ENCODE measurements at regions not wholly inside any gene's neighbourhood (a gene's known extent, or its start where the extent isn't known, plus 50 kb on each side); places are given as distances from the start of the nearest gene placed in this dataset.
A peak's percentile ranks its signal among the peaks of the same experiment; 100 is the strongest.
"Not testable (repeated sequence)": the region's sequence is repeated elsewhere in the genome, so short reads cannot be mapped to it uniquely, and the experiment has no call there.

DNA sequence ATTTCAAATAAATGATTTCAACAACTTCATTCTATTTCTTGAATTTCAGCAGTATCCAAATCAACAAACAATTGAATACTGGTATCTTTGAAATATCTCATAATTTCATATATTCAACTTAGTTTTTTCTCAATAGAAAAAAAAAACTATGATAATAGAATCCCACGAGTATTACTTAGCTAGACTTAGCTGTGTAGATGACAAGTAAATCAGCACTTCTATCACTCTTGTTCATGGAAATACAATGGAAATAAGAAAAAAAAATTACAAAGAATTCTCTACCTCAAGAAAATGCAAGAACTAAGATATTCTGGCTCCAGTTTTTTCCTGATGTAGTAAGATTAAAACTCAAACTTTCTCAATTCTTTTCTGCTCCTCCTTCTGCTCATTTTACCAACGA is 256.2 kb upstream of the KYNU start:
- DNase-seq = no peak

- no peak for DNase-seq
Observed at GRCh38 chr2:142617461-142617860, 260.0 kb upstream of the KYNU start.

DNA sequence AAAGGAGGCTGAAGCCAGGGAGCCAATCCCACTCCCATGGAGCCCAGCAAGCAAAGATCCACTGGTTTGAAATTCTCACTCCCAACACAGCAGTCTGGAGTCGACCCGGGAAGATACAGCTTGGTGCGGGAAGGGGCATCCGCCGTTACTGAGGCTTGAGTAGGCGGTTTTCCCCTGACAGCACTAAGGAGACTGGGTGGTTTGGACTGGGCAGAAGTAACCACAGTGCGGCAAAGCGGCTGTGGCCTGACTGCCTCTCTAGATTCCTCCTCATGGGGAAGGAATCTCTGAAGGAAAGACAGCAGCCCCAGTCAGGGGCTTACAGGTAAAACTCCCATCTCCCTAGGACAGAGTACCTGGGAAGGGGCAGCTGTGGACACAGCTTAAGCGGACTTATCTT is 261.6 kb upstream of the KYNU start:
- DNase-seq = no peak

DNA sequence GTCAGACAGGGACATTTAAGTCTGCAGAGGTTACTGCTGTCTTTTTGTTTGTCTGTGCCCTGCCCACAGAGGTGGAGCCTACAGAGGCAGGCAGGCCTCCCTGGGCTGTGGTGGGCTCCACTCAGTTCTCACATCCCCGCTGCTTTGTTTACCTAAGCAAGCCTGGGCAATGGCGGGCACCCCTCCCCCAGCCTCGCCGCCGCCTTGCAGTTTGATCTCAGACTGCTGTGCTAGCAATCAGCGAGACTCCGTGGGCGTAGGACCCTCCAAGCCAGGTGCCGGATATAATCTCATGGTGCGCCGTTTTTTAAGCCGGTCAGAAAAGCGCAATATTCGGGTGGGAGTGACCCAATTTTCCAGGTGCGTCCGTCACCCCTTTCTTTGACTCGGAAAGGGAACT is 264.3 kb upstream of the KYNU start:
- DNase-seq = not testable (repeated sequence)

DNA sequence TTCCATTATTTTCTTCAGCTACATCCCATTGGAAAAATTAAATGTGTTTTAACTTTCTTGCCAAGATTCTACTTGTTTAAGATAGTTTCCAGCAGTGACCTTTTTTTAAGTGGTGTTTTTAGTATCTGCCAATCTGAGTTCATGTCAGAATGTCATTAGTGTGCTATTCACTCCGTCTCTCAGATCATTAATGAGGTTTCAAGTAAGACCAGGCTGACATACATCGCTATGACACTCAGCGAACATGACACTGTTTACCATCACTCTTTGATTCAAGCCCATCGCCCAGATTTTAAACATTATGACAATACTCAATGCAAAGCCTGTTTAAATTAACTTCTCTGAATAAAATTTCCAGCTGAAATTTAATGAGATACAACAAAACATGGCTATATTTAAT is 272.0 kb upstream of the KYNU start:
- no peak for DNase-seq

DNA sequence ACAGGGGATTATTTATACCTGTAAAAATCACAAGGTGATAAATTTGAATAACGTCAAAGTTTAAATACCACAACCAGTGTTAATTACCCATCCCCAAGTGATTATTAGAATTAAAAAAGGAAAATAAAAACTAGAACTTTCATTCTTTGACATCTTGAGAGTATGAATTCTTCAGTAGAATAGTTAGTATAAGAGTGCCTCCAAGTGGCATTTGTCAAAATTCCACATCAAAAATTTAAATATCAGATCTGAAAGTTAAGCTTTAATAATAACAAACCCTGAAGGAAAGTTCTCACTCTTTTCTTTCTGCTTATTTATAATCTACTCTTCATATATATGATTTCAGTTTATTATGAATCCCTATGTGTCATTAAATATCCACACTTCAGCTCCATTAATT is 273.7 kb upstream of the KYNU start:
- no peak for DNase-seq

GRCh38 chr2:142602418-142602989 is 275.0 kb upstream of the KYNU start:
- DNase-seq = no peak

DNA sequence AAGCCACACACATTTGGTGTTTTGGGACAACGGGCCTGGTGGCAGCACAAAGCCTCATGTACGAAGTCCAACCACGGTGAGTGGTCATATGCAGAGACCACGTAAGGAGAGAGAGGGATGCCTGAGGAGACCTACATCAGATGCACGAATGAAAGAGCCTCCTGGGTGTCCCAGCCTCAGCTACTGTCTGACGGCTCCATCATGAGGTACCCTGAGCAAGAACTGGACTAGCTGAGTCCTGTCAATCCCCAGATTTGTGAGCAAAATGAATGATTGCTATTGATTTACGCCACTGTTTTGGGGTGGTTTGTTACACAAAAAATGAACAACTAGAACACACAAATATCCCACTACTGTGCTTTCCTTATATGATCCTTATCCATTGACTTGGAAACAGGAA is 275.7 kb upstream of the KYNU start:
- DNase-seq = no peak

DNA sequence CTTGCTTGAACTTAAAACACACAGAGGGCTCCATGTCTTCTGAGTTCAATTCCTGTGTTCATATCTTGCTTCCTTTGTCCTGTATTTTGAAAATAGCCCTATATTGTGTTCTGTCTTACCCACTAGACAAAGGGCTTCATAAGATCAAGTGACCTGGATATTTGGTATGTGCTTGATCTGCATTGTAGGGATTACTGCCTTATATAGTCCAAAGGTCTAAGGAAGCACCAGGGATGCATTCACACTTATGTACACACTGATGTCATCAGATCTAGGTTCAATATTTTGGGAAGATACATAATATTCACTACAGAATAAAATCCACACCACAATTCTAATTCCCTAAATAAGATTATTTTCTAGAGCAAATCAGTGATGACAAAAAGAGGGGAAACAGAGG is 278.0 kb upstream of the KYNU start:
- DNase-seq = no peak

GRCh38 chr2:142598846-142599245 is 278.6 kb upstream of the KYNU start:
- no peak for DNase-seq

GRCh38 chr2:142596334-142597088 is 281.0 kb upstream of the KYNU start:
- DNase-seq = no peak

DNA sequence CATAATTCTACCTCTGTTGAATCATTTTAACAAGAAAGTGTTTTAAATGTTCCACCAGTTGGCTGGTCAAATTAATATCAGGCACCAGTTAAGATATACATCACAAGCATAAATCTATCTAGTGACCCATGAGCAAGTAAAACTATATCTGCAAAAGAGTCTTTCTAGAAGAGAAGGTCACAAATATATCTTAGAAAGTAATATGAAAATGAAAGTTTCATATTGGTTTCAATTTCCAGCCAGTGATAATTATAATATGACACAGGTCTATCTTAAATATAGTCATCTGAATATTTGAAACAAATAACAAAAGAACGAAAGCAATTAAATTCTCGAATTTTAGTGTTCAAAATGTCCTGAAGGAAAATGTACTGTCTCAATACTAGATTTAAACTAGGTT is 282.5 kb upstream of the KYNU start:
- DNase-seq = no peak

DNA sequence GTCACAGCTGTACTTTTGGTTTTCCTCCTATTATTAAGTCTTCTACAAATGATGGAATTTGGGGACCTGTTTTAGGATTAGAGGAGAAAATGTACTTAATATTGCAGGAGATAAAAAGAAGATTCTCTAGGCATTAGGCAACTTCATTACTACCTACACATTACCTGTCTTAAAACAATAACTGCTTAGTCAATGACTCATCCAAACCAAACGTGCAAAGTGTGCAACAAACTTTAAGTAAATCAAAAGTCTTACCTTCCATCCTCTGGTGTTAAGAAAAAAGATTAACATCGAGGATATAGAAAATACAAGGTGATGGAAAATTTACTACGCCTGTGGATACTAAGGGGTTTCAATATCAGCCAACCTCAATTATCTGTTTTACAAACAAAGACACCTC is 285.3 kb upstream of the KYNU start:
- DNase-seq = no peak

GRCh38 chr2:142591420-142591819 is 286.0 kb upstream of the KYNU start:
- DNase-seq = no peak

DNA sequence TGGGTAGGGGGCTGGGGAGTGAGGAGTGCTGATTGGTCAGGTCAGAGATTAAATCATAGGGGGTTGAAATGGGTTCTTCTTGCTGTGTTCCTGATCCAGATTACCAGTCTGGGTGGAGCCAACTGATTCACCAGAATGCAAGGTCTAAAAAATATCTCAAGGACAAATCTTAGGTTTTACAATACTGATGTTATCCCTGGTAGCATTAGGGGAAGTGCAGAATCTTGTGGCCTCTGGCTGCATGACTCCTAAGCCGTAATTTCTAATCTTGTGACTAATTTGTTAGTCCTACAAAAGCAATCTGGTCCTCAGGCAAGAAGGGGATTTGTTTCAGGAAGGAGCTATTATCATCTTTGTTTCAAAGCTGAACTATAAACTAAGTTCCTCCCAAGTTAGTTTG is 289.2 kb upstream of the KYNU start:
- no peak for DNase-seq

GRCh38 chr2:142586693-142587580 is 290.5 kb upstream of the KYNU start:
- peak in 1 of 2 donors; percentile 17 for DNase-seq

GRCh38 chr2:142585785-142586184 is 291.7 kb upstream of the KYNU start:
- no peak for DNase-seq

GRCh38 chr2:142582317-142582716 is 295.1 kb upstream of the KYNU start:
- no peak for DNase-seq

- no peak for DNase-seq
Observed at GRCh38 chr2:142581491-142581890, 296.0 kb upstream of the KYNU start.

DNA sequence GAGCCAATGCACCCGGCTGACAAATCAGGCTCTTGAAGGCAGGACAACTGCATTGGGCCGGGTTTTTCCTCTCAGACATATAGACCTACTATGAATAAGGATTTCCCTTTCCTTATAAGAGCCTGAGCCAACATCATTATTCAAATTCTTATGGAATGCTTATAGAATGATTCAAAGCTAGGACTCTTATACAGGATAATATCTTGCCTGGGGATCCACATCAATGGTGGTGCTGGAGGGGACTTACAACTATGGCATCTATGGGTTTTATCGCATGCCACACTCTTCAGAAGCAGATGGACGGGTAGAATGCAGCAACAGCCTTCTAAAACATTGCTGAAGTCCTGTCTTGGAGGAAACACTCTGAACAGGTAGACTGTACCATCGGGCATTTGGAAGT is 296.8 kb upstream of the KYNU start:
- DNase-seq = no peak

DNA sequence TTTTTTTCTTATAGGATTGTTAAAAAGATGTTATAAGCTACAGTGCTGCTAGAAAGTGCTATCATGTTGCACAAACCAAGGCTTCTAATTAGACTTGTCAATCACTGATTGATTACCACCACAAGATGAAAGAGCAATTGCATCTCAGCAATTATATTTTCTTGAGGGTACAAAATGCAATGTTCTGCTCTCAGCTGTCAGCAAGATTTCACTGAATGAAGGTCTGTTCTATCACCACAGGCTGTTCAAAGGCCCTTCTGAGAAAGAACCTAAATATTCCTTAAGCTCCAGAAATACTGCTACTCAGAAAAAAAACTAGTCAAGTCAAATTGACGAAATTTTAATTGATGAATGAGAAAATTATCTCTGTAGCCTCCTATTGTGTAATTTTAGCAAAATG is 301.9 kb upstream of the KYNU start:
- no peak for DNase-seq

- DNase-seq = no peak
Observed at GRCh38 chr2:142574388-142574787, 303.1 kb upstream of the KYNU start.

DNA sequence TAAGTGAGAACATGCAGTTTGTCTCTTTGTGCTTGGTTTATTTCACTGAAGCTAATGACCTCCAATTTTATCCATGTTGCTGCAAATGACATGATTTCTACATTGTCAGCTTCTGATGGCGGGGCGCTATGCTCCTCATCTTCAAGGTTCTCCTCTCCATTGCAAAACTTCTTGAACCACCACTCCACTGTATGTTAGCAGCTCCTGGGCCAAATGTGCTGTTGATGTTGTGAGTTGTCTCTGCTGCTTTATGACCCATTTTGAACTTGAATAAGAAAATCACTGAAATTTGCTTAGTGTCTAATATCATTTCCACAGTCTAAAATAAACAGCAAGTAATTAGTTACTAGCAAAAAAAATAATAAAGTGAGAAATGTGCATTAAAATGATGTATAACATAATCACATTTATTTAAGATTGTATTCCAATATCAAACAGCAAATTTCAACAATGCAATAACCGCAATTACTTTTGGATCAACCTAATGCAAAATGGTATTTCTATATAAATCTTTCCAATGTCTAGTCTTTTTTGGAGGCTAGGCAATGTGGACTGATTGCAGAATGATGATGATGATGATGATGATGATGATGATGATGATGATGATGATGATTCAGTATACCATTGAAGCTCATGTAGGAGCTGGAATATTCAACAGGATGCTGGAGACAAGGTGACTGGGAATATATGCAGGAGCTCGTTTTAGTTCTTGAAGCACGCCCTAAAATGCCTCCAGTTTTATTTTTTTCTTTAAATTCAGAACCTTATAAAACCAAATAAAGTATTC is 304.9 kb upstream of the KYNU start:
- DNase-seq = no peak
